H1 (cell line): ENCODE measurements at regions not wholly inside any gene's neighbourhood (a gene's known extent, or its start where the extent isn't known, plus 50 kb on each side); places are given as distances from the start of the nearest gene placed in this dataset.

ENCODE experiments used
- CTCF ChIA-PET: fragments of 300-600 bp; sonication (Branson Sonifier 250); formaldehyde crosslinking; loops from one replicate; lab custom pipeline; 2021; ENCODE audit not compliant: partially characterized antibody; lab: Charles Lee
- POLR2A ChIA-PET: fragments of 300-600 bp; sonication (Branson Sonifier 250); formaldehyde crosslinking; loops from one replicate; lab custom pipeline; 2021; ENCODE audit warnings: inconsistent platforms; ENCODE audit not compliant: partially characterized antibody; lab: Charles Lee
- DNase-seq, 2 experiments: peaks; one replicate each; pipeline versions ENCODE4 v3.0.0 to v3.0.0-alpha.2; 2010 to 2022; ENCODE audit warnings: low spot score in 2 of 2, low read depth in 1 of 2, mixed read lengths in 1 of 2
- FAIRE-seq: peaks from 2 replicates; lab custom pipeline; 2011; peaks lifted over from hg19 to GRCh38; lab: Jason Lieb, UNC
- H2AFZ ChIP-seq: 2 replicates; pipeline ENCODE4 v1.8.1; 2012; ENCODE audit warnings: low read length, inconsistent platforms
- H2AK5ac ChIP-seq: 2 replicates; pipeline ENCODE4 v1.6.1; 2013; ENCODE audit warnings: low read depth, low read length
- H2BK120ac ChIP-seq: replicated peaks from 2 replicates; pipeline ENCODE3; 2013; ENCODE audit warnings: low read depth, low read length, inconsistent platforms
- H2BK12ac ChIP-seq: 2 replicates; pipeline ENCODE4 v1.6.1; 2013; ENCODE audit warnings: low read depth, low read length
- H2BK15ac ChIP-seq: 2 replicates; pipeline ENCODE4 v1.6.1; 2013; ENCODE audit warnings: low read length
- H2BK20ac ChIP-seq: 2 replicates; pipeline ENCODE4 v1.6.1; 2013; ENCODE audit warnings: low read length
- H2BK5ac ChIP-seq: 2 replicates; pipeline ENCODE4 v1.6.1; 2013; ENCODE audit warnings: low read depth, low read length
- H3K14ac ChIP-seq: 2 replicates; pipeline ENCODE4 v1.6.1; 2013; ENCODE audit warnings: inconsistent platforms; ENCODE audit not compliant: insufficient read length
- H3K18ac ChIP-seq: 2 replicates; pipeline ENCODE4 v1.6.1; 2013; ENCODE audit warnings: low read length; ENCODE audit errors: extremely low read depth
- H3K23ac ChIP-seq: 2 replicates; pipeline ENCODE4 v1.6.1; 2013; ENCODE audit warnings: inconsistent platforms; ENCODE audit not compliant: insufficient read length
- H3K23me2 ChIP-seq: 2 replicates; pipeline ENCODE4 v1.6.1; 2013; ENCODE audit warnings: low read depth, low read length
- H3K27ac ChIP-seq: 2 replicates; pipeline ENCODE4 v1.6.1; 2011; ENCODE audit warnings: low read depth, low read length, inconsistent platforms
- H3K27me3 ChIP-seq, 4 experiments: replicated peaks in 1 of 4; 1 replicate in 1 of 4; 2 replicates in 3 of 4; pipeline versions ENCODE4 v1.6.1 to v1.8.1; 2011 to 2013; ENCODE audit warnings: low read length in 3 of 4, mild to moderate bottlenecking in 3 of 4, inconsistent platforms in 2 of 4, mixed read lengths in 2 of 4, moderate library complexity in 1 of 4; ENCODE audit not compliant: control insufficient read depth in 3 of 4, insufficient read depth in 3 of 4; ENCODE audit errors: extremely low read depth in 1 of 4
- H3K36me3 ChIP-seq, 4 experiments: 2 replicates each; pipeline versions ENCODE4 v1.6.1 to v1.8.1; 2011 to 2013; ENCODE audit warnings: mild to moderate bottlenecking in 4 of 4, low read length in 3 of 4, moderate library complexity in 2 of 4, control low read depth in 1 of 4, inconsistent platforms in 1 of 4; ENCODE audit not compliant: insufficient read depth in 4 of 4, control insufficient read depth in 2 of 4
- H3K4ac ChIP-seq: replicated peaks from 2 replicates; pipeline ENCODE3; 2013; ENCODE audit warnings: low read length, low read depth, mixed read lengths, inconsistent platforms; ENCODE audit not compliant: insufficient read length
- H3K4me1 ChIP-seq, 4 experiments: replicated peaks in 1 of 4; 1 replicate in 1 of 4; 2 replicates in 3 of 4; pipeline versions ENCODE4 v1.6.1 to v1.8.1; 2011 to 2013; ENCODE audit warnings: low read length in 3 of 4, inconsistent platforms in 2 of 4, mixed read lengths in 1 of 4; ENCODE audit not compliant: insufficient read depth in 4 of 4, control insufficient read depth in 3 of 4
- H3K4me2 ChIP-seq, 2 experiments: 2 replicates each; pipeline versions ENCODE4 v1.6.1 to v1.8.1; 2011 to 2013; ENCODE audit warnings: low read depth in 2 of 2, low read length in 2 of 2, control low read depth in 1 of 2, inconsistent platforms in 1 of 2, mild to moderate bottlenecking in 1 of 2; ENCODE audit not compliant: insufficient read depth in 1 of 2
- H3K4me3 ChIP-seq, 4 experiments: fragments of 200-600, 300-600 bp in 1 of 4; sonication (generic), shearing (Covaris generic), sonication (Bioruptor Twin) in 1 of 4; 2 replicates each; pipeline versions ENCODE4 v1.5.1 to v1.8.1; 2011 to 2016; ENCODE audit warnings: low read length in 4 of 4, low read depth in 3 of 4, control low read depth in 2 of 4, inconsistent platforms in 2 of 4, mild to moderate bottlenecking in 2 of 4, mixed read lengths in 1 of 4, moderate library complexity in 1 of 4; ENCODE audit not compliant: insufficient read depth in 2 of 4; ENCODE audit errors: extremely low read depth in 1 of 4
- H3K56ac ChIP-seq: replicated peaks from 2 replicates; pipeline ENCODE3; 2013; ENCODE audit warnings: low read depth, mild to moderate bottlenecking, mixed read lengths, low read length, inconsistent platforms; ENCODE audit not compliant: insufficient read length
- H3K79me1 ChIP-seq: 2 replicates; pipeline ENCODE4 v1.6.1; 2013; ENCODE audit warnings: low read depth, low read length, control low read depth
- H3K79me2 ChIP-seq, 2 experiments: 2 replicates each; pipeline versions ENCODE4 v1.6.1 to v1.8.1; 2012 to 2013; ENCODE audit warnings: low read length in 2 of 2, mild to moderate bottlenecking in 2 of 2, inconsistent platforms in 1 of 2; ENCODE audit not compliant: insufficient read depth in 2 of 2, control insufficient read depth in 1 of 2
- H3K9ac ChIP-seq, 4 experiments: replicated peaks in 1 of 4; 1 replicate in 1 of 4; 2 replicates in 3 of 4; pipeline versions ENCODE4 v1.6.1 to v1.8.1; 2011 to 2013; ENCODE audit warnings: low read depth in 3 of 4, low read length in 3 of 4, control low read depth in 2 of 4, mild to moderate bottlenecking in 2 of 4, moderate library complexity in 2 of 4, inconsistent platforms in 1 of 4; ENCODE audit errors: extremely low read depth in 1 of 4
- H3K9me3 ChIP-seq, 2 experiments: 2 replicates each; pipeline versions ENCODE4 v1.6.1 to v1.8.1; 2012 to 2013; ENCODE audit warnings: mild to moderate bottlenecking in 2 of 2, moderate library complexity in 2 of 2, control low read depth in 1 of 2, inconsistent platforms in 1 of 2, low read depth in 1 of 2, low read length in 1 of 2, mixed read lengths in 1 of 2; ENCODE audit not compliant: insufficient read depth in 2 of 2
- H4K20me1 ChIP-seq, 2 experiments: replicated peaks in 1 of 2; 2 replicates each; pipeline versions ENCODE3 to v1.8.1; 2011 to 2013; ENCODE audit warnings: inconsistent platforms in 2 of 2, low read length in 2 of 2, mild to moderate bottlenecking in 1 of 2; ENCODE audit not compliant: insufficient read depth in 2 of 2, control insufficient read depth in 1 of 2
- H4K5ac ChIP-seq: 2 replicates; pipeline ENCODE4 v1.6.1; 2013; ENCODE audit warnings: low read length, low read depth, mixed read lengths, inconsistent platforms; ENCODE audit not compliant: insufficient read length
- H4K8ac ChIP-seq: 2 replicates; pipeline ENCODE4 v1.8.0; 2013; ENCODE audit warnings: mild to moderate bottlenecking, moderate library complexity, low read length, inconsistent platforms; ENCODE audit not compliant: insufficient read depth; ENCODE audit errors: extremely low read depth
- H4K91ac ChIP-seq: replicated peaks from 2 replicates; pipeline ENCODE3; 2013; ENCODE audit warnings: low read length, mixed read lengths, inconsistent platforms; ENCODE audit not compliant: insufficient read length
- ATF3 ChIP-seq: IDR thresholded peaks from 2 replicates; pipeline ENCODE4 v1.6.1; 2011; ENCODE audit warnings: low read depth, mild to moderate bottlenecking, low read length; ENCODE audit not compliant: insufficient read depth
- BRCA1 ChIP-seq: IDR thresholded peaks from 2 replicates; pipeline ENCODE4 v1.6.1; 2012; ENCODE audit warnings: low read depth, low read length, improper control_type of control experiment
- FOSL1 ChIP-seq: IDR thresholded peaks from 2 replicates; pipeline ENCODE4 v1.6.1; 2011; ENCODE audit warnings: mild to moderate bottlenecking, low read depth, low read length, moderate library complexity; ENCODE audit not compliant: insufficient read depth
- GABPA ChIP-seq: IDR thresholded peaks from 2 replicates; pipeline ENCODE4 v1.6.1; 2011; ENCODE audit warnings: mild to moderate bottlenecking, low read length, moderate library complexity, borderline replicate concordance; ENCODE audit not compliant: insufficient read depth
- HDAC2 ChIP-seq, 2 experiments: fragments of 300-600 bp in 1 of 2; sonication (generic) in 1 of 2; IDR thresholded peaks; 2 replicates each; pipeline ENCODE4 v1.6.1; 2011 to 2012; ENCODE audit warnings: low read depth in 2 of 2, low read length in 2 of 2, mild to moderate bottlenecking in 2 of 2, moderate library complexity in 2 of 2, borderline replicate concordance in 1 of 2, inconsistent platforms in 1 of 2
- JUND ChIP-seq: IDR thresholded peaks from 2 replicates; pipeline ENCODE4 v1.6.1; 2011; ENCODE audit warnings: mild to moderate bottlenecking, improper control_type of control experiment, low read length
- NANOG ChIP-seq: IDR thresholded peaks from 2 replicates; pipeline ENCODE4 v1.6.1; 2011; ENCODE audit warnings: low read length, low read depth, mild to moderate bottlenecking, inconsistent platforms; ENCODE audit not compliant: insufficient read depth, poor library complexity, severe bottlenecking
- NRF1 ChIP-seq: IDR thresholded peaks from 2 replicates; pipeline ENCODE4 v1.6.1; 2011; ENCODE audit warnings: mild to moderate bottlenecking, low read depth, low read length, improper control_type of control experiment
- SP1 ChIP-seq: IDR thresholded peaks from 2 replicates; pipeline ENCODE4 v1.6.1; 2011; ENCODE audit warnings: low read depth, low read length
- TCF12 ChIP-seq: IDR thresholded peaks from 2 replicates; pipeline ENCODE4 v1.6.1; 2011; ENCODE audit warnings: low read depth, mild to moderate bottlenecking, low read length
- TEAD4 ChIP-seq: IDR thresholded peaks from 2 replicates; pipeline ENCODE4 v1.6.1; 2012; ENCODE audit warnings: low read depth, low read length, inconsistent platforms, mixed read lengths
- WGBS, 2 experiments: shearing (Covaris generic) in 1 of 2; methylation state at CpG; one replicate each; pipeline versions ENCODE4 v1.1.6 to v1.1.7; 2013 to 2015; ENCODE audit warnings: low lambda C conversion rate in 2 of 2, mixed read lengths in 2 of 2, inconsistent platforms in 1 of 2, low coverage in 1 of 2, missing lambda C conversion rate in 1 of 2; ENCODE audit not compliant: insufficient replicate concordance in 2 of 2, insufficient coverage in 1 of 2, insufficient read length in 1 of 2; ENCODE audit errors: extremely low coverage in 1 of 2, missing lambda C conversion rate in 1 of 2; 5-methylcytosine and 5-hydroxymethylcytosine counted together

DNA sequence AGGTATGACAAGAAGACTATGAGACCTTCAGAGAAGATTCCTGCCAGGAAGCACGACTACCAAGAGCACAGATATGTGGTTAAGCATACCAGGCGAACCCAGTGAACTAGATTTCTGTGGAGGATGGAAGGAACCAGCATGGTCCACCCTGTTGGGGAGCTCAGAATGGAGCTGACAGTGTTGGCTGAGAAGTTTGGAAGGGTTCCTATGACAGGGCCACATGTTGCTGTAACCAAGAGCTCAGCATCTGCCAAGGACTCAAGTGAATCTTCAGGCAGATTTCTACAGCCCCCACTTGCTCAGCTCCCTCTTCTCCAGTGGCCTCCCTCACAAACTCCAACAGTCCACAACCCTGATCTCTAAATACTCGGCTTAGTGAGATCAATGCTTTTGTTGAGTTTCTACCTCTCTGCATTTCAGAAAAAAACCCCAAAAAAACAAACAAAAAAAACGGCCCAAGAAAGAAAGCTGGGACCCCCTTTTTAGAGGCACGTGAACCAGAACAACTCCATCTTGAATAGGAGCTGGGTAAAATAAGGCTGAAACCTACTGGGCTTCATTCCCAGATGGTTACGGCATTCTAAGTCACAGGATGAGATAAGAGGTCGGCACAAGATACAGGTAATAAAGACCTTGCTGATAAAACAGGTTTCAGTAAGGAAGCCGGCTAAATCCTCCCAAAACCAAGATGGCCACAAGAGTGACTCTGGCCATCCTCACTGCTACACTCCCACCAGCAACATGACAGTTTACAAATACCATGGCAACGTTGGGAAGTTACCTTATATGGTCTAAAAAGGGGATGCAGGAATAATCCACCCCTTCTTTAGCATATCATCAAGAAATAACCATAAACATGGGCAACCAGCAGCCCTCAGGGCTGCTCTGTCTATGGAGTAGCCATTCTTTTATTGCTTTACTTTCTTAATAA, 691.1 kb downstream of the UQCRFS1 start:
- H2BK12ac ChIP-seq = no peak overlapping the region
- H3K27me3 ChIP-seq = no peaks in the 10 kb centered on the region
- FAIRE-seq = no peak
- no peaks in the 10 kb centered on the region for H3K36me3 ChIP-seq
- no peaks in the 10 kb centered on the region for H3K79me2 ChIP-seq
- H4K91ac ChIP-seq = no peak overlapping the region
- no peak overlapping the region for H2BK15ac ChIP-seq
- H2AFZ ChIP-seq = no peak overlapping the region
- H2BK20ac ChIP-seq = no peak overlapping the region
- H3K9me3 ChIP-seq = peaks cover 0 to 4% of the 10 kb centered on the region in 2 experiments; a peak in 2 of 4 replicates
- CTCF ChIA-PET = interaction anchor here (1.1 to 1.8 kb wide), 3 partner anchors 8 to 112 kb away, joined by 3 to 6 read pairs (median 4); no protein-coding TSS in a partner anchor
- no peak overlapping the region for H3K4ac ChIP-seq
- H3K4me2 ChIP-seq = no peak overlapping the region
- H3K23me2 ChIP-seq = no peaks in the 10 kb centered on the region
- no peaks in the 10 kb centered on the region for H3K79me1 ChIP-seq
- no peak overlapping the region for H3K9ac ChIP-seq
- no peaks in the 10 kb centered on the region for H4K20me1 ChIP-seq
- H2AK5ac ChIP-seq = no peak overlapping the region
- DNase-seq = no peak
- H3K18ac ChIP-seq = no peak overlapping the region
- WGBS, 2 experiments = 81% methylated on average over 9 of the region's 9 CpGs; no CpG with 5 or more reads in 1 of the 2 experiments
- H3K23ac ChIP-seq = no peak overlapping the region
- no peak overlapping the region for H2BK120ac ChIP-seq
- no peak overlapping the region for H3K14ac ChIP-seq
- POLR2A ChIA-PET = no interaction called here
- peaks cover 0 to 3% (median 1%) of the 10 kb centered on the region in 4 experiments; a peak in 3 of 7 replicates for H3K4me1 ChIP-seq
- H3K27ac ChIP-seq = no peak overlapping the region
- no peak overlapping the region for H3K4me3 ChIP-seq
- H2BK5ac ChIP-seq = no peak overlapping the region
- H3K56ac ChIP-seq = no peak overlapping the region
- H4K5ac ChIP-seq = no peak overlapping the region
- no peak overlapping the region for H4K8ac ChIP-seq
- TF ChIP-seq BRCA1 (no peak), NANOG (no peak), NRF1 (no peak), GABPA (no peak), FOSL1 (no peak), TCF12 (no peak), SP1 (no peak), HDAC2 (IDR thresholded peaks at IDR 0.05; ENCODE audit: borderline replicate concordance in 1 of 2, low read depth in 2 of 2, low read length in 2 of 2) (no peak), TEAD4 (no peak), JUND (no peak), ATF3 (no peak)
